ENCODE measurements at regions not wholly inside any gene's neighbourhood (a gene's known extent, or its start where the extent isn't known, plus 50 kb on each side); places are given as distances from the start of the nearest gene placed in this dataset.

GRCh38 chr3:28109829-28110228 is 131.6 kb upstream of the CMC1 start:
- no peak for DNase-seq

GRCh38 chr3:28110869-28111268 is 130.6 kb upstream of the CMC1 start:
- no peak for DNase-seq

GRCh38 chr3:28114893-28115292 is 126.5 kb upstream of the CMC1 start:
- DNase-seq: no peak

- DNase-seq: no peak
Measured at GRCh38 chr3:28115316-28115715, 126.1 kb upstream of the CMC1 start.

GRCh38 chr3:28117598-28117997 is 123.8 kb upstream of the CMC1 start:
- no peak for DNase-seq

- DNase-seq: no peak
Measured at GRCh38 chr3:28118087-28118486, 123.3 kb upstream of the CMC1 start.

GRCh38 chr3:28122227-28122626 is 119.2 kb upstream of the CMC1 start:
- DNase-seq: no peak

- DNase-seq: no peak
Measured at GRCh38 chr3:28124882-28125281, 116.5 kb upstream of the CMC1 start.

GRCh38 chr3:28125342-28125741 is 116.1 kb upstream of the CMC1 start:
- no peak for DNase-seq

- no peak for DNase-seq
Measured at GRCh38 chr3:28130836-28131235, 110.6 kb upstream of the CMC1 start.

GRCh38 chr3:28132941-28133340 is 108.5 kb upstream of the CMC1 start:
- no peak for DNase-seq

GRCh38 chr3:28134198-28134597 is 107.2 kb upstream of the CMC1 start:
- no peak for DNase-seq

GRCh38 chr3:28134792-28135375 is 106.5 kb upstream of the CMC1 start:
- no peak for DNase-seq

- no peak for DNase-seq
Measured at GRCh38 chr3:28136607-28137216, 104.7 kb upstream of the CMC1 start.

- DNase-seq: no peak
Measured at GRCh38 chr3:28138043-28138610, 103.3 kb upstream of the CMC1 start.

- DNase-seq: no peak
Measured at GRCh38 chr3:28139288-28139687, 102.1 kb upstream of the CMC1 start.

GRCh38 chr3:28139967-28140634 is 101.3 kb upstream of the CMC1 start:
- DNase-seq: no peak

GRCh38 chr3:28140664-28141063 is 100.8 kb upstream of the CMC1 start:
- no peak for DNase-seq

GRCh38 chr3:28149960-28150359 is 91.5 kb upstream of the CMC1 start:
- DNase-seq: no peak

GRCh38 chr3:28150465-28151206 is 90.8 kb upstream of the CMC1 start:
- DNase-seq: no peak

- DNase-seq: no peak
Measured at GRCh38 chr3:28151207-28151550, 90.2 kb upstream of the CMC1 start.

GRCh38 chr3:28151608-28152228 is 89.7 kb upstream of the CMC1 start:
- no peak for DNase-seq

GRCh38 chr3:28155631-28156030 is 85.8 kb upstream of the CMC1 start:
- DNase-seq: no peak
